A549 (cell line): ENCODE measurements at regions not wholly inside any gene's neighbourhood (a gene's known extent, or its start where the extent isn't known, plus 50 kb on each side); places are given as distances from the start of the nearest gene placed in this dataset.

ENCODE experiments used
- NPAS2 ChIP-seq: fragments of 250-450 bp; sonication (Bioruptor Pico); IDR thresholded peaks from 2 replicates; pipeline ENCODE4 v1.8.0; 2022; ENCODE audit warnings: mild to moderate bottlenecking, moderate library complexity, borderline replicate concordance
- POLR2AphosphoS2 ChIP-seq: conservative IDR thresholded peaks from 2 replicates; pipeline ENCODE4 v1.6.1; 2012; ENCODE audit warnings: low read length, improper control_type of control experiment, inconsistent platforms
- RAD21 ChIP-seq, 2 experiments: fragments of >200 bp in 1 of 2; sonication (Bioruptor Twin) in 1 of 2; formaldehyde crosslinking in 1 of 2; IDR thresholded peaks in 1 of 2; conservative IDR thresholded peaks in 1 of 2; 2 replicates in 1 of 2; 3 replicates in 1 of 2; pipeline ENCODE4 v1.6.1; 2012 to 2018; ENCODE audit warnings: inconsistent platforms in 1 of 2
- ZSCAN20 ChIP-seq: fragments of 250-450 bp; sonication (Bioruptor Pico); IDR thresholded peaks from 2 replicates; pipeline ENCODE4 v1.8.0; 2022; ENCODE audit warnings: mild to moderate bottlenecking, moderate library complexity
- TF ChIP-seq, protein P1 (sequence below): fragments of >200 bp; sonication (Bioruptor Twin); formaldehyde crosslinking; IDR thresholded peaks from 3 replicates; pipeline ENCODE4 v1.5.1; 2016

DNA sequence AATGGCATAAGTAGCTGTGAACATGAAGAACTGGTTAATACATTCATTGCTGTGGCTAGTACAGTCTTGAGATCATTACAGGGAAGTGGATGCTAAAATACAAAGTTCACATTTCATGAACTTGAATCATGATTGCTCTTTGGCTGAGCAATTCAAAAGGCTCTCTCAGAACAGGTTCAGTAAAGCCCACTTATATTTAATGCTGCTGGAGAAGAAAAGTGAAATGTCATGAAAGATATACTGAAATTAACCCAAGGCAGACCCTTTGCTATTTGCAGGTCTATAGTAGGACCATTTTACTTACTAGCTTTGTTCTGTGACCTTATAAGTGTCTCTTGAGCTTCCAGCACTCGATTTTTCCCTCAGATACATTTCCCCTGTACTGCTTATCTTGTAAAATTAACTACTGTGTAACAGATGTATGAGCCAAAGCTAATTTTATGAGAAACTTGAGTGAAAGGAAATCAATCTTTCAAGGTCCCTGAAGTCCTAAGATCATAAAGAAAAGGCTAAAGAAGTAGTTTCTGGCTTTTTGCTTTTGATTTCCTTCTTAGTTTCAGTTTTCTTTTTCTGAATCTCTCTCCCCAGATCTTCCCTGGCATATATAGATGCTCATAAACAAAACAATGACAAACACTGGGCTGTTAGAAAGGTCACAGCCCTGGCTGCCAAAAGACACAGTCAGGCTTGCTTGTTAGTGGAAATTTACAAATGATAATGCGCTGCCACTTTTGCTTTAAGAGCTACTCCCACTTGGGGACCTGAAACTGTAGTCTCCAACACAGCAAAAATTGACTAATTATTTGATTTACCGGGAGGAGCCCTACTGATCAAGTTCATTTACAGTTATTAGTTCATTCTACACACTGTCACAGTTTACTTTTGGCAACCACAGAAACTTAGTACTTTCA, 132.7 kb upstream of the XPO1 start:
- TF ChIP-seq, protein P1, sequence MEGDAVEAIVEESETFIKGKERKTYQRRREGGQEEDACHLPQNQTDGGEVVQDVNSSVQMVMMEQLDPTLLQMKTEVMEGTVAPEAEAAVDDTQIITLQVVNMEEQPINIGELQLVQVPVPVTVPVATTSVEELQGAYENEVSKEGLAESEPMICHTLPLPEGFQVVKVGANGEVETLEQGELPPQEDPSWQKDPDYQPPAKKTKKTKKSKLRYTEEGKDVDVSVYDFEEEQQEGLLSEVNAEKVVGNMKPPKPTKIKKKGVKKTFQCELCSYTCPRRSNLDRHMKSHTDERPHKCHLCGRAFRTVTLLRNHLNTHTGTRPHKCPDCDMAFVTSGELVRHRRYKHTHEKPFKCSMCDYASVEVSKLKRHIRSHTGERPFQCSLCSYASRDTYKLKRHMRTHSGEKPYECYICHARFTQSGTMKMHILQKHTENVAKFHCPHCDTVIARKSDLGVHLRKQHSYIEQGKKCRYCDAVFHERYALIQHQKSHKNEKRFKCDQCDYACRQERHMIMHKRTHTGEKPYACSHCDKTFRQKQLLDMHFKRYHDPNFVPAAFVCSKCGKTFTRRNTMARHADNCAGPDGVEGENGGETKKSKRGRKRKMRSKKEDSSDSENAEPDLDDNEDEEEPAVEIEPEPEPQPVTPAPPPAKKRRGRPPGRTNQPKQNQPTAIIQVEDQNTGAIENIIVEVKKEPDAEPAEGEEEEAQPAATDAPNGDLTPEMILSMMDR: no peak
- TF ChIP-seq ZSCAN20 (CRISPR knock-in tag): no peak
- no peak for TF ChIP-seq POLR2AphosphoS2
- no peak for TF ChIP-seq NPAS2
- TF ChIP-seq RAD21 (conservative IDR thresholded peaks at IDR 0.05 in 1 of 2, IDR thresholded peaks at IDR 0.05 in 1 of 2): no peak
